ENCODE measurements at regions not wholly inside any gene's neighbourhood (a gene's known extent, or its start where the extent isn't known, plus 50 kb on each side); places are given as distances from the start of the nearest gene placed in this dataset.

GRCh38 chr6:169885131-169885530 lies 133.7 kb downstream of the ERMARD start:
- no peak overlapping the region for H3K4me3 Mint-ChIP-seq
- no peaks in the 10 kb centered on the region for H4K20me1 ChIP-seq (ENCODE audit: insufficient read depth, low read length)
- H3K36me3 Mint-ChIP-seq, result no peaks in the 10 kb centered on the region
- no peak overlapping the region for H3K27ac Mint-ChIP-seq
- H2AFZ ChIP-seq (ENCODE audit: insufficient read depth, low read depth, low read length, poor library complexity, severe bottlenecking), result no peak overlapping the region
- H3K4me1 Mint-ChIP-seq, result no peaks in the 10 kb centered on the region
- no peak overlapping the region for H3K27ac ChIP-seq (ENCODE audit: low read depth in 1 of 2, low read length in 2 of 2)
- H3K27me3 Mint-ChIP-seq (ENCODE audit: low read depth in 3 of 3), result peaks cover 0 to 8% (median 3%) of the 10 kb centered on the region in 3 donors
- no peak for TF ChIP-seq CTCF (IDR thresholded peaks at IDR 0.05)
- H3K9ac ChIP-seq (ENCODE audit: insufficient read depth, low read length, poor library complexity, severe bottlenecking), result no peak overlapping the region
- H3K4me2 ChIP-seq (replicated peaks; ENCODE audit: extremely low read depth, low read length, poor library complexity, severe bottlenecking), result no peak overlapping the region
- no peaks in the 10 kb centered on the region for H3K27me3 ChIP-seq (ENCODE audit: control insufficient read depth in 2 of 2, insufficient read depth in 2 of 2, low read length in 2 of 2)
- H3K79me2 ChIP-seq (ENCODE audit: insufficient read depth, low read length), result no peaks in the 10 kb centered on the region
- H3K4me3 ChIP-seq (replicated peaks in 1 of 3; ENCODE audit: low read depth in 2 of 3, low read length in 3 of 3), result no peak overlapping the region
- no peaks in the 10 kb centered on the region for H3K36me3 ChIP-seq (replicated peaks in 1 of 2; ENCODE audit: control insufficient read depth in 1 of 2, insufficient read depth in 2 of 2, low read length in 2 of 2)
- no peaks in the 10 kb centered on the region for H3K9me3 ChIP-seq (replicated peaks in 1 of 2; ENCODE audit: control insufficient read depth in 1 of 2, insufficient read depth in 1 of 2, low read length in 2 of 2)
- no peak for DNase-seq
- intact Hi-C loops (cut with micrococcal nuclease), result no loop called here
- H3K4me1 ChIP-seq (ENCODE audit: control insufficient read depth in 1 of 2, insufficient read depth in 2 of 2, low read length in 2 of 2), result no peaks in the 10 kb centered on the region
- peaks cover 0 to 7% (median 4%) of the 10 kb centered on the region in 7 donors for H3K9me3 Mint-ChIP-seq

GRCh38 chr6:169884158-169884557 lies 132.7 kb downstream of the ERMARD start:
- Mint-ChIP-seq H3K4me1 (no peaks in the 10 kb centered on the region), H3K36me3 (no peaks in the 10 kb centered on the region), H3K9me3 (peaks cover 0 to 10% (median 4%) of the 10 kb centered on the region in 7 donors), H3K27me3 (ENCODE audit: low read depth in 3 of 3) (peaks cover 0 to 6% (median 3%) of the 10 kb centered on the region in 3 donors), H3K4me3 (no peak overlapping the region), H3K27ac (peak overlapping the region in 1 of 7 donors; percentile 47)
- H3K4me3 ChIP-seq (replicated peaks in 1 of 3; ENCODE audit: low read depth in 2 of 3, low read length in 3 of 3), result no peak overlapping the region
- H3K4me2 ChIP-seq (replicated peaks; ENCODE audit: extremely low read depth, low read length, poor library complexity, severe bottlenecking), result no peak overlapping the region
- no peak overlapping the region for H3K9ac ChIP-seq (ENCODE audit: insufficient read depth, low read length, poor library complexity, severe bottlenecking)
- no peak overlapping the region for H2AFZ ChIP-seq (ENCODE audit: insufficient read depth, low read depth, low read length, poor library complexity, severe bottlenecking)
- intact Hi-C loops (cut with micrococcal nuclease), result no loop called here
- H3K36me3 ChIP-seq (replicated peaks in 1 of 2; ENCODE audit: control insufficient read depth in 1 of 2, insufficient read depth in 2 of 2, low read length in 2 of 2), result no peaks in the 10 kb centered on the region
- no peaks in the 10 kb centered on the region for H3K4me1 ChIP-seq (ENCODE audit: control insufficient read depth in 1 of 2, insufficient read depth in 2 of 2, low read length in 2 of 2)
- H3K79me2 ChIP-seq (ENCODE audit: insufficient read depth, low read length), result no peaks in the 10 kb centered on the region
- no peak overlapping the region for H3K27ac ChIP-seq (ENCODE audit: low read depth in 1 of 2, low read length in 2 of 2)
- no peak for TF ChIP-seq CTCF (IDR thresholded peaks at IDR 0.05)
- 89% methylated on average over 4 of the region's 6 CpGs for WGBS (ENCODE audit: insufficient coverage)
- H4K20me1 ChIP-seq (ENCODE audit: insufficient read depth, low read length), result no peaks in the 10 kb centered on the region
- no peak for DNase-seq
- H3K27me3 ChIP-seq (ENCODE audit: control insufficient read depth in 2 of 2, insufficient read depth in 2 of 2, low read length in 2 of 2), result no peaks in the 10 kb centered on the region
- no peaks in the 10 kb centered on the region for H3K9me3 ChIP-seq (replicated peaks in 1 of 2; ENCODE audit: control insufficient read depth in 1 of 2, insufficient read depth in 1 of 2, low read length in 2 of 2)

Measured in CD14-positive monocyte (primary cell).